H1 (cell line): ENCODE measurements at regions not wholly inside any gene's neighbourhood (a gene's known extent, or its start where the extent isn't known, plus 50 kb on each side); places are given as distances from the start of the nearest gene placed in this dataset.

Experiments used
- CBX5 ChIP-seq: fragments of 300-800, 300-1000 bp; sonication (generic); IDR thresholded peaks from 2 replicates; pipeline ENCODE4 v1.7.1; 2016; ENCODE audit warnings: antibody characterized with exemption, low read length, low read depth
- EGR1 ChIP-seq: IDR thresholded peaks from 2 replicates; pipeline ENCODE4 v1.6.1; 2011; ENCODE audit warnings: low read depth, low read length, borderline replicate concordance
- FOSL1 ChIP-seq: IDR thresholded peaks from 2 replicates; pipeline ENCODE4 v1.6.1; 2011; ENCODE audit warnings: mild to moderate bottlenecking, low read depth, low read length, moderate library complexity; ENCODE audit not compliant: insufficient read depth
- HDAC6 ChIP-seq: IDR thresholded peaks from one replicate; pipeline ENCODE4 v1.7.1; 2012; ENCODE audit warnings: low read depth, mild to moderate bottlenecking, inconsistent platforms, low read length, moderate library complexity

- TF ChIP-seq HDAC6 = no peak
- no peak for TF ChIP-seq EGR1
- TF ChIP-seq FOSL1 = no peak
- no peak for TF ChIP-seq CBX5
These were observed 73.9 kb upstream of the SLC6A11 start (continued) for GRCh38 chr3:10741891-10742671.
